Femur (tissue), 1 donor: ENCODE measurements at regions not wholly inside any gene's neighbourhood (a gene's known extent, or its start where the extent isn't known, plus 50 kb on each side); places are given as distances from the start of the nearest gene placed in this dataset.

Experiments
- DNase-seq: peaks from one replicate; pipeline ENCODE4 v3.0.0-alpha.2; 2017

GRCh38 chr14:38125481-38126037 lies 82.1 kb upstream of the SSTR1 start:
- DNase-seq = no peak

GRCh38 chr14:38127356-38127755 lies 80.3 kb upstream of the SSTR1 start:
- no peak for DNase-seq

DNA sequence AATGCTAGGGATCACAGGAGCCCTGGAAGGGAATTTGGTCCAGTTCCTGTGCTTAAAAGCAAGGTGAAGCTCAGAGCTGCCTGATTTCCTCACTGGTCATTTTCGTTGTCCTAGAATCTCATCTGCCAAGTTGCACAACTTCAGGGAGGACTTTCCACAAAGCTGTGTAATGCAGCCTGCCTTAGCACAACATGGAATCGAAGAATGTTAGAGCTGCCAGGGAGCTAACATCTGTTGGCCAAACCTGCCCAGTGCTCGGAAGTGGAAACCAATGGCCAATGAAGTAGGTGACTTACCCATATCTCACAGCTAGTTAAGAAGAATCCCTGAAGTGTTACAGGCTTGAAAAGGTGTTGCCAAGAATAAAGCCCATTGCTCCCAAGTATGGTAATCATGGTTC lies 79.9 kb upstream of the SSTR1 start:
- no peak for DNase-seq

- no peak for DNase-seq
Measured at GRCh38 chr14:38128640-38129039, 79.1 kb upstream of the SSTR1 start.

DNA sequence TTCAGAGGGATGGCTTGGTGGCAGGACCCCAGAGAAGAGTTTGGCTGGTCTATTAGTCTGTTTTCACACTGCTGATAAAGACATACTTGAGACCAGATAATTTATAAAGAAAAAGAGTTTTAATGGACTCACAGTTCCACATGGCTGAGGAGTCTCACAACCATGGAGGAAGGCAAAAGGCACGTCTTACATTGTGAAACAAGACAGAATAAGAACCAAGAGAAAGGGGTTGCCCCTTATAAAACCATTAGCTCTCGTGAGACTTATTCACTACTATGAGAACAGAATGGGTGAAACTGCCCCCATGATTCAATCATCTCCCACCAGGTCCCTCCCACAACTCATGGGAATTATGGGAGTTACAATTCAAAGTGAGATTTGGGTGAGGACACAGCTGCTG lies 78.5 kb upstream of the SSTR1 start:
- DNase-seq = no peak

DNA sequence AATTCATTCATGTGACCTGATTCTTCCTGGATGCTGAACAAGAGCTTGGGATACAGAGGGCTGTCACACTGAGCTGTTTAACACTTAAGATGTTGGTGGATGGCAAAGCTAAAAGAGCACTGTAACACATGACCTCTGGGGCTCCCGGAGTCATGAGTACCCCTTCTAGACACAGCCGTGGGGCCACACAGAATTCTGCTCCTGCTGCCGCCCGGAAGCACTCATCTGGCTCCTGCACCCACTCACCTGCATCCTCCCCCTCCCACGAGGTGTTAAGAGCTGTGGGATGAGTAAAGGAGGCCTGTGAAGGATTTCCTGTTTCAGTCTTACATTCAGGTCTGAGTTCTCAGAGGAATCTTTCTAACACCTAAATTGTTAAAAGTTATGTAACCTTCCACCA lies 78.0 kb upstream of the SSTR1 start:
- no peak for DNase-seq

GRCh38 chr14:38134416-38135030 lies 73.2 kb upstream of the SSTR1 start:
- no peak for DNase-seq

DNA sequence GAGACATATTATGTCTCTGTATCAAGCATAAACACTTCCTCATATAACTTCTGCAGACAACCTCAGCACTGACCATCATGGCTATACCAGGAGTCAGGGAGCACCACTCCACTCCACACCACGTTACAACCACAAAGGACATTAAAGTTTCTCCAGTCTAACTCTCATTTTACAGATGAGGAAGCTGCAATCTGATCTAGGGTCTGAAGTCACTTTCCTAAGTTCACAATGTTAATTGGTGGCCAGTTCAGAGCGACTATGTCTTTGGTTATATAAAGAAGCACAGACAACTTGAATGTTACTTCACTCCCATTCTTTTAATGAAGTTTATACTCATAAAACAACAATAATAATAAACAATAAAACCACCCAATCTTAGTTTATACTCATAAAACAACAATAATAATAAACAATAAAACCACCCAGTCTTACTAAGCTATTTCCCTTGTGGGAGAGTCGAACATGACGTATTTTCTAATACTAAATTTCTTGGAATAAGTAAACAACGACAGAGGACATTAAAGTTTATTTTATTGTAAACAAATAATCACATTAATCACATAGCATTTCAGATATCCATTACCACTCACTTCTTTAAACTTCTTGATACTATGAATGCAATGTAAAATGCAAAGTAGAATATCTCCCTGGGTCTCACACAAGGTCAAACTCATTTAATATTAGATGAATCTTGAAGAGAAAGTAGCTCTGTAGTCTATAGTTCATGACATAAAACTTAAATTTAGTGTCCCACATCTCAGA lies 72.4 kb upstream of the SSTR1 start:
- no peak for DNase-seq

DNA sequence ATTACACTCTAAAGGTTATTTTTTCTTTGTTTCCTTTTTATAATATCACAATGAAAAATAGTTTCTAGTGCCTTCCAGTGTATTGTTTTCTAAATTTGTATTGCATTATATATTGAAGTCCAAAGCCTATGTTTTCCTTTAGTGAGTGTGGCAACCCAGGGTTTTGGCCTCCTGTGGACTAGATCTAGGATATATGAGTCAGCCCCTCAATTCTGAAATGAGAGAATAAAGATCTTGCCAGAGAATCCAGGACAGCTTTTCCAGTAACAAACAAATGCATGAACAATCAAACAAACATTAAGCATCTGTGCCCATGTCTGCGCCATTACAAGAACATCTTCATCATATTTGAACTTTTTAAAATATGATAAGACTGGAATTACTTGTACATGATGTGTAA lies 70.7 kb upstream of the SSTR1 start:
- DNase-seq = no peak

DNA sequence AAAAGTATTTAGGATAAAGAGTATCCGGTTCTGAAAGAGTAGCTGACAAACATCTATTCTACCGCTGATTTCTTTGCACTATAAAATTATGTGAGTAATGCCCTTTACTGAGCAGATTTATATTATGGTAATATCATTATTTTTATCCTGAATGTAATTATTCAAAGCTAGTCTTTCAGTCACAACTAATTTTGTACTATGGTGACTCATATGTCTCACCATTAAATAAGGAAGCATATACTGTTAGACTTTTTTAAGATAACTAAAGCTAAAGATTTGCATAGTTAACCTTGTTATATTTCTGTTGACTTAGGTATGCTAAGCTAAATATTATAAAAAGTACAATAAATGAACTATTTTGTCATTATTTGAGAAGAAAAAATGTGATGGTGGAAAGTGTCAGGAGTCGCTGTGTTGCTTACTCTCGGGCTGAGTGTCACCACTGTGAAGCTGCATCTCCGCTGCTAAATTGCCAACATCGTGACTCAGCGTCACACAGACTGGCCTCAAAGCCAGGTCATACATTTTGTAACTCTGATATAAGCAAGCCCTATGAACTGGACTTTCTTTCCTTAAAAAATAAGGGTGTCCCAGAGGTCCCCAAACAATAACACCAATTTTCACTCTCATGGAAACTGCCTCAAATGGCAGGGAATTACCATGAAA lies 69.1 kb upstream of the SSTR1 start:
- DNase-seq = no peak

- no peak for DNase-seq
Measured at GRCh38 chr14:38139926-38140325, 67.8 kb upstream of the SSTR1 start.

DNA sequence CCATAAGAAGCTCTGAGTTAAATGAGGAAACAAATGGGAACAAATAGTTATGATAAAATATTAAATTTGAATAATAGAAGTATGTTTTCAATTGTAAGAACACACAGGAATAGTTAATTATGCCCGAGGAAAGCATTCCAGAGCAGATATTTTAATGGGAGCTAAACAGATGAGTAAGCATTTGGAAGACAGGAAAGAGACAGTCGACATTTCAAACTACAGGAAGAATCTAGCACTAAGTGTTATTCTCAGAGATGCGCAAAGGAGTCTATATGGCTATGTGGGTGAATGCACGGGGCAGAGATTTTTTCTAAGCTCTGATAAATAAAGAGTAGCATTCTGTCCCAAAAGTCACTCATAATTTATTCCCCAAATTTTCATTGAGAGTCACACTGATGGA lies 64.5 kb upstream of the SSTR1 start:
- DNase-seq = no peak

DNA sequence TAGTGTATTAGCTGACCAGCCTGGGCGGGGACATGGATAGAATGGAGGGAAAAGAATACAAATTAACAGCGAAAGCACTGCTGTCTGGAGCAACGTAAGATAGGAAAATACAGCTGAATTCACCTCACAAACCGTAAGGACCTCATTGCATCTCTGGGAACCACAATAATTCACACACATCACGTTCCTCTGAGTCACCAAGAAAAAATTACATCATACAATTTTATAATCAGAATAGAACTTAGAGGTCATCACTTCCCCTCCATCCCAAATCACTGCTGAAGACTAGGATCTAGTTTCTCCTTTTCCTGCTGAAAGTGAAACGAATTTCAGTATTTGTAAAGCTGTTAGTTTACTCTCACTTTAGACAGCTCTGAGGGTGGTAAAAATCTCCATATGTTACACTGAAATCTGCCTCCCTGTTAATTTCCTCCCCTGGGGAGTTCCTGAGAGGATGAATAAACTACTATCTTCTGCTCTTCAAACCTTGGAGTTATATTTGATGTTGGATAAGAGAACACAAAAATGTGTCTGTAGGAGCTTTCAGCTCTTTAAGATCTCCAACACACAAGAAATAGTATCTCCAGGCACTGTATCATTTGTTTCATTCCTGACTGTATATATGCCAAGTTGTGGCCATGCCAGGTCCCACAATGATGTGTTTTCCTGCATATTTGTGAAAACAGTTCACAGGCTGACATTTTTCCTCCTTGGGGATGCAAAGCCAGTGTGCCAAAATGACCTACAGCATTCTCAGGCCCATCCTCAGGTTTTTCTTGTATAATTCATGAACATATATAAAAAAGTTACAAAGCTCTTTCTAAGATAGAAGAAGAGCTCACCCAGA lies 63.8 kb upstream of the SSTR1 start:
- DNase-seq = no peak

- no peak for DNase-seq
Measured at GRCh38 chr14:38145142-38145541, 62.6 kb upstream of the SSTR1 start.

DNA sequence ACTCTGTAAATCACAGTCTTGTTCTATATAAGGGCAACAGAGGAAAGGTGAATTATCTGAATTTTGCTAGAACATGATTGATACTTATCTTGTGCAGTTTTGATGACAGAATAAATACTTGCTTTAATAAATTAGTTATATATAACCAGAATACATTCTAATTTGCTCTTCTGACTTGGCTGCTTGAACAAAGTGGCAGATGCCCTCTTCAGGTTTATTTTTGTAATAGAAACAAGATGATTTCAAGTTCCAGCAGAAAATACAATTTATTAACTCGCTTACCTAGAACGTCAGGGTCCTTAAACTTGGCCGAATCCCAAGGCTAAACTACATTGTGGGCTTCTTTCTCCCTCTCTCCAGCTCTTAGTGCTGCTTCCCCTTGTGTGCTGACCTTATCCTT lies 57.6 kb upstream of the SSTR1 start:
- DNase-seq = no peak
